SKM-1 treated with dmso at 0.1 percent for 144 hours (cell line): ENCODE measurements at regions not wholly inside any gene's neighbourhood (a gene's known extent, or its start where the extent isn't known, plus 50 kb on each side); places are given as distances from the start of the nearest gene placed in this dataset.
"Not testable (repeated sequence)": the region's sequence is repeated elsewhere in the genome, so short reads cannot be mapped to it uniquely, and the experiment has no call there.

Source experiments
- DNase-seq: peaks from one replicate; lab custom pipeline; 2025; ENCODE audit not compliant: unreplicated experiment; lab: John Stamatoyannopoulos, UW

- DNase-seq = no peak
Measured at GRCh38 chr2:183456177-183456576, 331.9 kb downstream of the NUP35 start.

GRCh38 chr2:183458460-183458859 lies 334.2 kb downstream of the NUP35 start:
- no peak for DNase-seq

GRCh38 chr2:183459466-183459865 lies 335.2 kb downstream of the NUP35 start:
- no peak for DNase-seq

DNA sequence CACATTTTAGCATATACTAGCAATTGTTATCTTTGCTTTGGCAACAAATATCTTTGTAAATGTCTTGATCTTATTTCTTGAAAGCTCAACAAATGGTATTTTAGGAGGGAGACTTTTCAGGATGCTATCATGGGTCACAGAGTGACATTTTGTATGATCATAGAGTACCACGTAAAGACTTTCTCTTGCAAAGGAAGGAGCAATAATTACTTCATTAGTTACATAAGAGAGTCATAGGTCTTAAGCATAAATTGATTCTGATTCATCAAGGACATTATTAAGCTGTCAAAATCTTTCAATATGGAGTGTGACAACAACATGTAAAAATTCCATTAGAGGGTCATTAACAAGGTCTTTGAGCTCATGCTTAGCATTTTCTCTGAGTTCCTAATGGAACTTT lies 339.6 kb downstream of the NUP35 start:
- DNase-seq = no peak

DNA sequence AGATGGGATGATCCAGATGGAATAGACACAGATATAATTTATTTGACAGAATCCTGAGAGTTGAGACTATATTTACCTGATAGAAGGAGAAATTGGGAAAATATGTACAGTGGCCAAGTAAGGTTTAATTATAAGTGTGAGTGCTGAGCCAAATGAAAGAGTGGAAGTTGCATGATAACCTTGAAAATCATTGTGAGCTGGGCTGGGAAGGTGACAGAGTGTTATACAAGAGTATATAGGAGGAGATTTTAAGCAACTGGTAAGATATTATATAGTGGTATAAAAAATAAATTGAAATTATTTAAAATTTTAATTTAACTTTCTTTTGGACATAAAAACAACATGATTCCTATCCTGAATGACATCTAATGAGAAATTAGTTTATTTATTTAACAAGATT lies 340.8 kb downstream of the NUP35 start:
- no peak for DNase-seq

DNA sequence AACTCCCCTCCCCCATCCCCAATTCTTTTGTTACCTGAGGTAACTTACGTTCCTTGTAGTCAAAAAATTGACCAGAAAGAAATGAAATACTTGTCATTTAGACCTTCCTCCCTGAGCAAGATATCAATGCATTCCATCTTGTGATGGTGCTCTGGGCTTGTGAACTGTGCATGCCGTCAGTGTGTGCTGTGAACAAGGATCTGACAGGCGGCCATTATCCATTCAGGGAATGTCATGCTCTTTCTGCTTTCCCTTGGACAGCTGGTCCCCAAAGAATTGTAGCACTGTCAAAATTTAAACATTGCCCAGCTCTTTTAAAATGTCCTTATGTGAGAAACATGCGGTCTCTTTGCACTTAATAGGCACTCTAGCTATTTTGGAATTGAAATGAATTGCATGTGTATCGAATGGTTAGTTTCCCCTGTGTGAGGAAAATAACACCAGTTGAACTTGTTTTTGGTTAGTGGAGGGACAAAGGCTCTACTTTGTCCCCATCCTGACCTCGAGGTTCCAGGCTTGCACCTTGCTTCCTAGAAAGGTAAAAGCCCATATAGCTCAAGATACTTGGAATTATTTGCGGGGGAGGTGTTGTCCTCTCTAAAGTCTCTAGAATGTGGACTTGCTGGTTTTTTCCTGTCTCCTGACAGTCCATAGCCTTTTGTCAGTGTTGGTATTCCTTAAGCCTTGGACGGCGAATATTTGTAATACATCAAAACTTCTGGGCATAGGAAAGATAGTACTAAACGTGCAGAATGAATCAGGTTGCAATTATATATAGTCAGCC lies 350.9 kb downstream of the NUP35 start:
- DNase-seq = no peak

- no peak for DNase-seq
Measured at GRCh38 chr2:183476490-183476889, 352.2 kb downstream of the NUP35 start.

- no peak for DNase-seq
Measured at GRCh38 chr2:183477296-183477695, 353.1 kb downstream of the NUP35 start.

DNA sequence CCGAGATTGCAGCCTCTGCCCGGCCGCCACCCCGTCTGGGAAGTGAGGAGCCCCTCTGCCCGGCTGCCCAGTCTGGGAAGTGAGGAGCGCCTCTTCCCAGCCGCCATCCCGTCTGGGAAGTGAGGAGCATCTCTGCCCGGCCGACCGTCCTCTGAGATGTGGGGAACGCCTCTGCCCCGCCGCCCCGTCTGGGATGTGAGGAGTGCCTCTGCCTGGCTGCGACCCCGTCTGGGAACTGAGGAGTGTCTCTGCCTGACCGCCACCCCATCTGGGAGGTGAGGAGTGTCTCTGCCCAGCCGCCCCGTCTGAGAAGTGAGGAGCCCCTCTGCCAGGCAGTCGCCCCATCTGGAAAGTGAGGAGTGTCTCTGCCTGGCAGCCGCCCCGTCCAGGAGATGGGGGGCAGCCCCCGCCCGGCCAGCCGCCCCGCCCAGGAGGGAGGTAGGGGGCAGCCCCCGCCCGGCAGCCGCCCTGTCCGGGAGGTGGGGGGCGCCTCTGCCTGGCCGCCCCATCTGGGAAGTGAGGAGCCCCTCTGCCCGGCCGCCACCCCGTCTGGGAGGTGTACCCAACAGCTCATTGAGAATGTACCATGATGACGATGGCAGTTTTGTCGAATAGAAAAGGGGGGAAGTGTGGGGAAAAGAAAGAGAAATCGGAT lies 354.8 kb downstream of the NUP35 start:
- DNase-seq = not testable (repeated sequence)

DNA sequence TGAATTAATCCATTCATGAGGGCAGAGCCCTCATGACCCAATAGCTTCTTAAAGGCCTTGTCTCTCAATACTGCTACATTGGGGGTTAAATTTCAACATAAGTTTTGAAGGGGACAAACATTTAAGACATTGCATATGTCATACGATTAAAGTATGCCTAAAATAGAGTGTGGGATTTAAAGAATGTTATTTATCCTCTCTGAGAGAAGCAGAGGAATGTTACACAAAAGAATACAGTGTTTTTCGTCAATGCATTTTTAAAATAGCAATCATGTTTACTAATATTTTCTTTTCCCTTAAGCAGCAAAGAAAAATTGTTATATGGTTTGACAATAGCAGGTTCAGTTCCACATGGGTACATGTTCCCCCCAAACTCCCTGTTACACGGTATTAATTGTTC lies 363.1 kb downstream of the NUP35 start:
- DNase-seq = no peak

GRCh38 chr2:183488421-183488820 lies 364.2 kb downstream of the NUP35 start:
- no peak for DNase-seq

GRCh38 chr2:183490489-183490888 lies 366.2 kb downstream of the NUP35 start:
- DNase-seq = no peak

- DNase-seq = no peak
Measured at GRCh38 chr2:183490914-183491313, 366.7 kb downstream of the NUP35 start.

- DNase-seq = no peak
Measured at GRCh38 chr2:183493040-183493439, 368.8 kb downstream of the NUP35 start.

- no peak for DNase-seq
Measured at GRCh38 chr2:183495079-183495478, 370.8 kb downstream of the NUP35 start.

DNA sequence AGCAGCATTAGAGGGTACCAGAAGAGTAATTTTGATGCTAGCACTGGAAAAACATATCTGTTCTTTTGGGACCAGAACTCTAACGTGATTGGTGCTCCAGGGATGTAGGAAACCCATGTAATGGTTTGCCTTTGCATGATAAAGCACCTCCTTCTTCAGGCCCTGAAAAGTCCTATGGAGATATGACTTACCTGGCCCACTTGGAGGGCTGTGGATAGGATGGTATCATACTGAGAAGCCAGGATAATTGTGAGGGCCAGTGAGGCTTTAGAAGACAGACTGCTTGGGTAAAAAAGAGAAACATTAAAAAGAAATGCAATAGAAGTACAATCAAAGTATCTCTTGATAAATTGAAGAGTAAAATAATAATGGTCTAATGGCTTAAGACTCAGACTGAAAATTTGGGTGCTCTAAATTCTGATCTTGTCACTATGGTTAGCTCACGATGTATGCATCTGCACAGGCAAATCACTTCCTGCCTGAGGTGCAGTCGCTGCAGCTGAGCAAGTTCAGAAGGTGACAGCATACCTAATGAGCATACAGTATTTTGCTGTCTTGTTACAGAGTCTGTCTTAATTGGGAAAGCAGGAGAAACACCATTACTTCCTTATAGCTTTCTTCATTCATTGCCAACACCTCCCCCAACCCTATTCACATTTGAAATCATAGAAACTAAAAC lies 371.5 kb downstream of the NUP35 start:
- DNase-seq = no peak

GRCh38 chr2:183497861-183498260 lies 373.6 kb downstream of the NUP35 start:
- no peak for DNase-seq

GRCh38 chr2:183505911-183506310 lies 381.7 kb downstream of the NUP35 start:
- no peak for DNase-seq

GRCh38 chr2:183511154-183511553 lies 386.9 kb downstream of the NUP35 start:
- no peak for DNase-seq

DNA sequence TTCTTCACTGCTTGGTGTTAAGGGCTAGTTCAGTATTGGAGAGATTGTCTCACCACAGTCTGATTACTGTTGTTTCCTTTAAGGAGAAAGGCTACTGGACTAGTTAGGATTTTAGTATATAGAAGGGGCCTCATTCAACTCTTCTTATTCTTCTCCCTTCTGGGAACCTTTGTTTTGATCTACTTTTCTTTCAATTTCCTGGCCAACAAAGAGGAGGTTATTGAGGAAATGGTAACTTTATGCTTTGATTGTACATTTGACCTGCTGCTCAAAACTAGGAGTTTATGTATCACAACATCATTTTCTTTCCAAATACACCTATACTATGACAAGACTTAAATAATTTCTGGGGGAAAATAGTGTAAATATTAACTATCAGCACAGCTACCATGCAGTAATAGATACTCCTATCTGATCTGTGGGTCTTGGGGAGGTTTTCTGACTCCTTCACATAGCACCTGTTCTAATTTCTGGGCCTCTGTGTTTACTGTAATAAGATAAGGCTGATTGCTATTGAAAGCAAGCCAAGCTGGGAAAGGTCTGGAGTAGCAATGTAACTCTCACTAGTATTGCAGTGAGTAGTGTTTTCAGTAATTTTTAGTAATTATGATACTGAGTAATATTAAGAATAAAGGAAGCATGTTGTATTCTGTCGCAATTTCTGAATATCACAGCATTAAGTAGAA lies 395.3 kb downstream of the NUP35 start:
- DNase-seq = no peak

GRCh38 chr2:183521911-183522310 lies 397.7 kb downstream of the NUP35 start:
- DNase-seq = no peak
